ENCODE measurements at regions not wholly inside any gene's neighbourhood (a gene's known extent, or its start where the extent isn't known, plus 50 kb on each side); places are given as distances from the start of the nearest gene placed in this dataset.

- no peak for TF ChIP-seq CTCF (conservative IDR thresholded peaks at IDR 0.05 in 1 of 2, IDR thresholded peaks at IDR 0.05 in 1 of 2; ENCODE audit: low read depth in 1 of 2, low read length in 2 of 2)
- no peak for TF ChIP-seq EZH2 (IDR thresholded peaks at IDR 0.05; ENCODE audit: low read length, missing control alignments)
These were observed 248.9 kb downstream of the CHRM3 start for GRCh38 chr1:239635276-239635675.
